GM23248 (cell line): ENCODE measurements at regions not wholly inside any gene's neighbourhood (a gene's known extent, or its start where the extent isn't known, plus 50 kb on each side); places are given as distances from the start of the nearest gene placed in this dataset.

Source experiments
- EZH2 ChIP-seq: fragments of 200-600 bp; sonication (generic); IDR thresholded peaks from 2 replicates; pipeline ENCODE4 v1.6.1; 2018; ENCODE audit warnings: antibody characterized with exemption, mild to moderate bottlenecking; ENCODE audit not compliant: insufficient read depth, poor library complexity, severe bottlenecking
- EZH2phosphoT487 ChIP-seq: fragments of 200-600 bp; sonication (generic); IDR thresholded peaks from 2 replicates; pipeline ENCODE4 v1.6.1; 2018; ENCODE audit warnings: antibody characterized with exemption, moderate library complexity, mild to moderate bottlenecking, low read depth; ENCODE audit not compliant: insufficient read depth

- TF ChIP-seq EZH2phosphoT487 (no peak), EZH2 (no peak)
Observed at GRCh38 chr7:106777674-106778299, 87.3 kb upstream of the PIK3CG start.
